ENCODE measurements at regions not wholly inside any gene's neighbourhood (a gene's known extent, or its start where the extent isn't known, plus 50 kb on each side); places are given as distances from the start of the nearest gene placed in this dataset.

GRCh38 chr10:113284635-113285034 lies 268.2 kb upstream of the HABP2 start:
- TF ChIP-seq TAF1 (IDR thresholded peaks at IDR 0.05; ENCODE audit: borderline replicate concordance, low read depth, low read length), result no peak
- no peak for TF ChIP-seq POLR2A (IDR thresholded peaks at IDR 0.05; ENCODE audit: low read depth, low read length)

All from GM12892 (cell line).